HG03558 (cell line): ENCODE measurements at regions not wholly inside any gene's neighbourhood (a gene's known extent, or its start where the extent isn't known, plus 50 kb on each side); places are given as distances from the start of the nearest gene placed in this dataset.

ENCODE experiments used
- ATAC-seq: cut with Tn5 transposase; IDR thresholded peaks from one replicate; pipeline ENCODE4 v1.9.1; 2021; ENCODE audit warnings: moderate number of reproducible peaks; ENCODE audit not compliant: unreplicated experiment; ENCODE audit errors: extremely low read depth

DNA sequence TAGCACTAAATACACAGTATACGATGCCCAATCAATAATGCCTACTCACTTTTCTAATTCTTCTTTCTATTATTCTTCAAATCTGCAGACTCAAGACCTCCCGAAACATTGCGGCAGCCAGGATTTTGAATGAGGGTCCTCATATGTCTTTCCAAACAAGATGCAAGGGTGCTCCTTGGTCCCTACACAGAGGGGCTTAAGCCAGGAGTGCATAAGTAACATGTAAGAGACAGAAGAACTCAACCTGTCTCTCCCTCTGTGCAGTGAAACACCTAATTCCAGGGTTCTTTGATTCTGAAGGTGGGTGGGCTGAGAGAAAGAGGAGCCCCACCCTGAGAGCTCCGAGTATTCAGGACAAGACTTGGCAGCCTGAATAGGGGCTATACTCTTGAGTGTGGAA is 117.6 kb downstream of the ZNF280B start:
- ATAC-seq, result no peak

DNA sequence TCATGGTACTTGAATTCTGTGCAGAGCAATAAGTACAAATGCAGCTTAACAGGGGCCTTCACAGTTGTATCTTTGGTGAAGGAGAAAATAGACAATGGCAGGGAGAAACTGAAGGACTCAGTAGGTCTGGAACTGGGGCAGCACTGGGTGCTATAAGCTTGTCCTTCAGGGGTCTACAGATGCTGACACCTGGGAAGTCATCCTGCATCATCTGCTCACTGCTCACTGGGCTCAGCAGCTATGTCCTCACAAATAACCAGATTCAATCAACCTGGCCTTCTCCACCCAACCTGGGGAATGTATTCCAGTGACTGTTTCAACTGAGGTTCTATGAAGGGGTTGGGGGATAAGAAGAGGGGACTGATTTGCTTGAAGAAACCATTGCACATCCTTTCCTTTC is 117.0 kb downstream of the ZNF280B start:
- no peak for ATAC-seq

DNA sequence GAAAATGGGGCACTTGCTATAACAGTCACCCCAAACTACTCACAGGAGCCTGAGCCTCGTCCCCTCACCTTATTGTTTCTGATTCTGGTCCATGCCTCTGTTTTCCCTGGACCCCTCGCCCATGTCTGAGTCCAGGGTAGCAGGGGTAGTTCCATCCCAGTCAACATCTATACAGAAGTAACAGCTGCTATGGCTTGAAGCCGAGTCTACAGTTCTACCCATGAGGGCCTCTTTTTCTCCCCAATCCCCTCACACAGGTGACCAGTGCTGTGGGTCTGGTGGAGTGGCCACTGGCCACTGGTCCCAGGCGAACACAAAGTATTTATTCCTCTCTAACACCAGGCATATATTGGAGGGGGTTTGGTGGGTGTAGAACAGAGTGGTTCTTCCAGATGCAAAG is 116.4 kb downstream of the ZNF280B start:
- no peak for ATAC-seq

DNA sequence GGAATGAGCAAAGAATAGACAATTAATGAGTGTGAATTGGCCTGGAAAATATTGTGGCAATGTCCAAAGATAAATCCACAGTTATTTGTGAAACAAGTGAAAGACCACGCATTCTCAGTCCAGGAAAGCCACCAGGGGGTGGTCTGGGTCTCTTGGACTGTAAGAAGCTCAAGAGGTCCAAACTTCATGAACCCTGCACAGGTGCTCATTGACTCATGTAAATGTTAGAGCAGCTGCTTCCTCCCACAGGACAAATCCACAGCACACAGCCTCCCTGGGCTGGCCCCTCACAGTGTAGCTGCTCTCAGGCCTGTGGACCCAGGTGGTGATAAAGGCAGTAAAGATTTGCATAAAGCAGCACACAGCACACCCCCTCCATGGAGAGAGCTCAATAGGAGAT is 114.0 kb downstream of the ZNF280B start:
- ATAC-seq, result no peak

DNA sequence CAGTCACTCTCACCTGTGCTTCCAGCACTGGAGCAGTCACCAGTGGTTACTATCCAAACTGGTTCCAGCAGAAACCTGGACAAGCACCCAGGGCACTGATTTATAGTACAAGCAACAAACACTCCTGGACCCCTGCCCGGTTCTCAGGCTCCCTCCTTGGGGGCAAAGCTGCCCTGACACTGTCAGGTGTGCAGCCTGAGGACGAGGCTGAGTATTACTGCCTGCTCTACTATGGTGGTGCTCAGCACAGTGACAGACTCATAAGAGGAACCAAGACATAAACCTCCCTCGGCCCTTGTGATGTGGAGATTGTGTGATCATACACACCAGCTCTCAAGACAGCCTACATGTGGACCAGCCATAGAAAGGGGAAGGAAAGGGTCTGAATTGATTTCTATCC is 113.3 kb downstream of the ZNF280B start:
- ATAC-seq, result no peak

DNA sequence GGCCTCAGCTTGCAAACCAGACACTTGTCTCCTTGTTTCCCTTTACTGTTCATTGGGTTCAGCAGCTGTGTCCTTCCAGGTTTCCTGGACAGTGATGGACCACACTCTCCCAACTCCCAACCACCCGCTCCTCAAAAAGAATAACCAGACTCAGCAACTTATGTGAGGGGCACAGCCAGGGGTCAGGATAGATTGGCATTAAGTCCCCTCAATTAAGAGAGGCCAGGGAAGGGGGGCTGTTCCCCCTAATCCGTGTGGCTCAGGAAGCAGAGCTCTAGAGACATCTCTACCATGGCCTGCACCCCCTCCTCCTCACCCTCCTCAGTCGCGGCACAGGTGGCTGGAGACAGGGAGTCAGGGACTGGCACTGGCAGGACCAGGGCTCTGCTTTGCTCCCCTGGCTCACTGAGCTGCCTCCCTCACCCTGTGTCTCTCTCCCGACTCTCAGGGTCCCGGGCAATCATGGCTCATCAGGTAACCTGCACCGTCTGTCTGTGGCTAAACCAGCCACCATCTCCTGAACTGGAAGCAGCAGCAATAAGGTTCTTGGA is 111.7 kb downstream of the ZNF280B start:
- ATAC-seq, result no peak

DNA sequence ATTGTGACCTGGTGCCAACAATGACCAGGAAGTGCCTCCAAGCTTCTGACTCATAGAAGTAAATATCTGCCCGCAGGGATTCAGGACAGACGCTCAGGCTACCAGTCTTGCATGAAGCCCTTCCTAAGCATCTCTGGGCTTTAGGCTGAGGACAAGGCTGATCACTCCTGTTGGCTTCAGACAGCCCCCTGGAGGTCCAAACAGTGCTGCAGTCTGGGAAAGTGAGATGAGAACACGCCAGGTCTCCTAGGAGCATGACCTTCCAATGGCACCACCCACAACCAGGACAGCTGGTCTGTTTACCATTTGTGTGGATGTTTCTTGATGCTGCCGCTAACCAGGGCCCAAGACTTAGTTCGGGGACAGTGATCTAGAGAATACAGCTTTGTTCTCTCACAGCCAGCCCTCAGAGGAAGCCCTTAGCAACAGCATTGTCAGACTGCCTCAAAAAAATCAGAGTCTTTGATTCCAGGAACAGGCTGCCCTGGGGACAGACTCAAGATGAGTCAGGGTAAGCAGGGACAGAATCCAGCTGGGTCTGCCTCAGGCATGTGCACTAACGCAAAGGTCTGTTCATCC is 111.2 kb downstream of the ZNF280B start:
- ATAC-seq, result no peak

DNA sequence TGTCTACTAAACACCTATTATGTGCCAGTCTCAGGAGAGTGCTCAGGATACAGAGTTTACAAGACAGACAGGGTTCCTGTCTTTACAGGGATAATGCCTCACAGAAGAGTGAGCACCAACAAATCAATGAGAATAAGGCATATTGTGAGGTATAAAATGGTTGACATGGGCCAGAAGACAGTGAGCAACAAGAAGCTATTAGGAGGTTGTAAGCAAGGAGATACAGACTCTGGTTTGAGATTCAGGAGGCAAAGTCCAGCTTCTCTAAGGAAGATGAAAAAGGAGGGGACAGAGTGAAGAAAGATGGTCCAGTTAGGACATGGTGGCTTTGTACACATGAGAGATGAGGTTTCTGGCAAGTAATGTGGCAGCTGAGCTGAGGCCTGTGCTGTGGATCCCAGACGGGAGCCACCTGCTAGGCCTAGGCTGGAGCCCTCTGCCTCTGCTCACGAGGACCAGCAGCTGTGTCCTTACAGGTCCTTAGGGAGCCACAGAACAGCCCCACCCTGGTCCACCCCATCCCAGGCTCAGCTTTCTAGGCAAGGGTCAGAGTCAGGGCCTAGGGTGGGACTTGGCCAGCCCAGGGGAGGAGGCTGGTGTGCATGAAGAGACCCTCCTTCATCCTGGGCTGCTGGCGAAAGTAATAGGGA is 110.5 kb downstream of the ZNF280B start:
- ATAC-seq, result no peak

DNA sequence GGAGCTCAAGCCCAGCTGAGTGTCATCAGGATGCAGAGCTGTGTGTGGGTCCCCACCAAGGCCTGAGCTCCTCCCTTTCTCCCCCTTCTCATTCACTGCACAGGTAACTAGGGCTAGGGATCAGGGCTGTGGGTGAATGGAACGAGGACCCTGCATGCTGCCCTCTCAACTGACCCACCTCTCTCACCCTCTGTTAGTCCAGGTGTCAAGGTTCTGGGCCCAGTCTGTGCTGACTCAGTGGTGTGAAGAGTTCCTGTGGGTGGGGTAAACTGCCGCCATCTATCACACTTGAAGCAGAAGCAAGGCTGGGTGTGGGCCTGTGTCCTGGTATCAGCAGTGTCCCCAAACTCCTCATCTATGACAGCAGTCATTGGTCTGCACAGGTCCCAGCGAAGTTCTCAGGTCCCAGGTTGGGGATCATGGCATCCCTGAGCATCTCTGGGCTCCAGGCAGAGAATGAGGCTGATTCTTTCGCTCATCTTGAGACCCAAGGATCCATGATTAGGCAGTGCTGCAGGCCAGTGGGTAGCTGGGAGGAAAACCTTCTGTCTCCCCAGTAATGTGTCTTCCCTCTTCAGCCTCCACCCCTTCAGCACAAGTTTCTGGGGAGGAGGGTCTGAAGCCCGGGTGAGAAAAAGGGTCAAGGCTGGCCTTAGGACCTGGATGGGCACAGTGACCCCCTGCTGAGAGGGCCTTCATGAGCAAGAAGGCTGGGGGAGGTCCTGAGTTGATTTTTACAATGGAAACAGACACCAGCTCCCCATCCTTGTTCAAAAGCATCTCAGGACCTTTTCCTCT is 109.8 kb downstream of the ZNF280B start:
- no peak for ATAC-seq

DNA sequence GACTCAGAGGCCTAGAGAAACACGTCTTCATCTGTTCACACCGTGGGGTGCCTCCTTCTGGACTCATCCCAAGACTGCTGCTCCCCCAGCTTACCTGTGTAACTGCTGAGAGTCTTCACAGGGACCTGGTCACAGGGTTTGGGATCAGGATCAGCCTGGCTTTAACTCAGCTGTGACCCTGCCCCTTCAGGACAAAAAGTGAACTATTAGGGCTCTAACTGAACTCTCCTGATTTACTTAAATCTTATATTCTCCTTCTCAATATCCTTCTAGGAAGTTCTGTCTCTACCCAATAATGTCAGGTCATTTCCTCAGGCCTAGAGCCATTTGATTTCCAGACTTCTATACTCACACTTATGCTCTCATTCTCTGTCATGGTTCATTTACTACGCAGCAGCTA is 108.4 kb downstream of the ZNF280B start:
- no peak for ATAC-seq

DNA sequence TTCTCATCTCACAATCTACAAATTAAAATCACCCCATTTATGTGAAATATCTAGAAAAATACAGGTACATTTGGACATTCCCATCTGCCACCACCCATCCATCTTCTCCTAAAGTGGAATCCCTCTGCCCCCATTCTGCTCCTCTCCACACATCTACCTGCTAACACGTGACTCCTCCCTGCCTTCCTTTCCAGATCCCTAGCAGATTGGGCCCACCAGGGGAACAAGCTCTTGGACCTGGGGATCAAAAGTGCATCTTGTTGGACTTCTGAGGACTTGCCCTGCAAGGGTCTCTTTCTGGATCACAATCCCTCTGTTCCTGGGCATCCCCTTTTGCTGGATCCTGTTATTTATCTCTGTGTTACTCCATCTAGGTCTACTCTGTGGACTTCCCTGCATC is 107.6 kb downstream of the ZNF280B start:
- ATAC-seq, result no peak

DNA sequence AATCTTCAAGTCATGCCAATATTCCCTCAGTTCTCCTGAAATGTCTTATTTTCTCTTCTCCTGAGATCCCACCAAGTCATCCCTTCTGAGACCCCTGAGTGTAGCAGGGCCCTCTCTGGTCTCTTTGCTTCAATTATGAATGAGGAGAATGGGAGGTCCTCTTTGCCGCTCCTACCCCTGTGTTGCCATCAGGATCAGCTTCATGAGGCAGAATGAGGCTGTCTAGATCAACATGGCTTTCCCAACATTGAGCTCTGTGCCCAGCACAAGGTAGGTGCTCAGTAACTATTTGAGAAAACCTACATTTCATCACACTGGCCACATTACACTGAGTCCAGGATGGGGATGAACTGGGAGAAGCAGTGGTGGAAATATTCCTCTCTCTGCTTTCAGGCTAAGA is 107.2 kb downstream of the ZNF280B start:
- no peak for ATAC-seq

DNA sequence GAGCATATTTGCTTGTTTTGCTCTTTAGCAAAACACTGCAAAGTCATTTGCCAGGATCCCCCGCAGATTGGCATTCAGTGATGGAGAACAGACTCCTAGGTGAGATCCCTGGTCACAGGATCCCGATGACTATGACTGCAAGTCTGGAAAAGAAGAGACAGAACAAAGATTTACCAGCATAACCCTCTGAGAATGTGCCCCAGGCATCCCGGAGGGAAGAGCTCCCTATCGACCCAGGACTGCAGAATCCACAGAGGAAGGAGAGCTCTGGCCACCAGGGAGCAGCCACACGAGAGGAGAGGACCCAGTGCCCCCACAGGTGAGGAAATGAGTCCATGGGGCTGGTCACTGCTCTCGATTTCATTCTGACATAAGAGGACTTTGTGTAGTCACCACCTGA is 105.2 kb downstream of the ZNF280B start:
- no peak for ATAC-seq

DNA sequence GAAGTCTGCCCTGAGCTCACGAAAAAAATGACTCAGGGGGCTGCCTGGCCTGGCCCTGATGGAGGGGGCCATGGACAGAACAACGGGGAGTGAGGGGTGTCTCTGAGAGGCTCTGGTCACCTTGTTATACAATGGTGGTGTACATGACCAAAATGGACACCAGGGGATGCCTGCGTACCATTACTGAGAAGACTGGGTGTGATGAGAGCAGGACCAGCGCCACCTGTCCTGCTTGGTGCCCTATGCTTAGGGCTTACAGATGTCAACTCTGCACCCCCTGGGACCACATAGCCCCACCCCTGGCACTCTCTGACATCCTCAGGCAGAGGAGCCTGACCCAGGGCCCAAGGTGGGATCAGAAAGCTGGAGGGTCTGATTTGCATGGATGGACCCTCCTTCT is 104.8 kb downstream of the ZNF280B start:
- no peak for ATAC-seq

DNA sequence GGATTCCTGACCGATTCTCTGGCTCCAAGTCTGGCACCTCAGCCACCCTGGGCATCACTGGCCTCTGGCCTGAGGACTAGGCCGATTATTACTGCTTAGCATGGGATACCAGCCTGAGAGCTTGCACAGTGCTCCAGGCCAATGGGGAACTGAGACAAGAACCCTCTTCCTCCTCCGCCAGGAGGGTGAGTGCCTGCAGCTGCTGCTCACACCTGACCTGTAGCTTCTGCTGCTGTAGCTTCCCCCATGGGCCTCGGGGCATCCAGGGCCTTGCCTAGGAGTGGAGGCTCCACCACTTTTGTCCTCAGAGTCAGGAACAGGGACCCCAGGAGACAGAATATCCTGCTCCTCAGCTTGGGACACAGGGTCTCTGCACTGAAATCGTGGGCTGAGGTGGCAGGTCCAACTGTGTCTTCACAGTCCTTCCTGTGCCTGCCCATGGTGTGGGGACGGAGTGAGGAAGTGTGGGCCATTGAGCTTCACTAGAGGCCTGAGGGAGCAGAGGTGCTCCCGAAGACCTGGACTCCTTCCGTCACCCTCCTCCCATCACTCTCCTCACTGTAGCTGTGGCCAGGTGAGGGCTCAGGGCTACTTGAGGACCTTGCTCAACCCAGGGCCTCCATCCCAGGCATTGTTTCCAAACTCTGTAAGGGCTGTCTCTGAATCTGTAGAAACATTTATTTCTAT is 103.8 kb downstream of the ZNF280B start:
- no peak for ATAC-seq

DNA sequence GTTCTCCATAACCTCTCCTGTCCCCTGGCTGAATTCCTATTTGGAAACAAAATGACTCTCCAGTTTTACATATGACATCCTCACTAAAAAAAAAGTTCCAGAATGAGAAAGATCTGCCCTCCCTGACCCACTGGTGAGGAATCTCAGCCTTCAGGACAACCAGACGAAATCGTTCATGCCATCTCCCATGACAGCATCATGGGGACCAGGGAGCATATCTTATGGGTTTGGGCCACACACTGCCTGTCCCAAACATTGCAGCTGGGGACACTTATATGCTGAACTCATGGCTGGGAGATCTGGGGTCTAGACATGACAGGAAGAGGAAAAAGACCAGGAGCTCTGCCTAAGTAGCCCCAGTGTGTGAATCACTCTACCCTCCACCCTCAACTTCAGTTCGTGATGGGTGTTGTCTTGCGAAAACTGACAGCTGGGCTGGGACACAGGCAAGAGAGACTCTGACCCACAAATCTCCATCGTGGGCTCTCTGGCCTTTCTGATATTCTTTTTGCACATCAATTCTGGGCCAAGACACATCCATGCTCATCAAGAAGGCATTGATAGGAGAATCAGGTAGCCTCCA is 102.0 kb downstream of the ZNF280B start:
- ATAC-seq, result no peak

DNA sequence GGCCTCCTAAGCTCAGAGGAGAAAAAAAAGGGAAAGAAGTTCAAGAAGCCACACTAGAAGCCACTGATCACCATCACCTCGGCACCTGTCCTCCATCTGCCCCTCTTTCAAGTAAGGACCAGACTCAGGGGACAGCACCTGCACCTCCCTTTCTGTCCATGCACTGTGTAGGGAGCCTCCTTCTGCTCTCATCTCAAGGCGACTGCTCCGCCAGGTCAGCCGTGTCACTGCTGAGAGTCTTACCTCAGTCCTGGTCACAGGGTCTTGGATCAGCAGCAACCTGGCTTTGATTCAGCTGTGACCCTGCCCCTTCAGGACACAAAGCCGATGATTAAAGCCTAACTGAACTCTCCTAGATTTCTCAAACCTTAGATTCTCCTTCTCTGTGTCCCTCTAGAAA is 101.5 kb downstream of the ZNF280B start:
- ATAC-seq, result no peak

DNA sequence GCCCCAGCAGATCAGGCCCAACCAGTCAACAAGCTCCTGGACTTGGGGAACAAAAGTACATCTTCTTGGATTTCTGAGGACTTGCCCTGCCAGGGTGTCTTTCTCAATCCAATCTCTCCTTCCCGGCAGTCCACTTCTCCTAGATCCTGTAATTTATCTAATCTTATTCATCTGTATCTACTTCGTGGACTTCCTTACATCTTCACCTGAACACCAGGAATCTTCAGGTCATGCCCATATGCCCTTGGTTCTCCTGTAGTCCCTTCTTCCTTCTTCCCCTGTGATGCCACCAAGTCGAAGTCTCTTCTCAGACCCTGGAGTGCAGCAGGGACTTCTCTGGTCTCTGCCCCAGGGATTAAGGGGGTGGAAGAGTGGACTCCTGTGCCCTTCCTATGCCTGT is 100.3 kb downstream of the ZNF280B start:
- ATAC-seq, result no peak

DNA sequence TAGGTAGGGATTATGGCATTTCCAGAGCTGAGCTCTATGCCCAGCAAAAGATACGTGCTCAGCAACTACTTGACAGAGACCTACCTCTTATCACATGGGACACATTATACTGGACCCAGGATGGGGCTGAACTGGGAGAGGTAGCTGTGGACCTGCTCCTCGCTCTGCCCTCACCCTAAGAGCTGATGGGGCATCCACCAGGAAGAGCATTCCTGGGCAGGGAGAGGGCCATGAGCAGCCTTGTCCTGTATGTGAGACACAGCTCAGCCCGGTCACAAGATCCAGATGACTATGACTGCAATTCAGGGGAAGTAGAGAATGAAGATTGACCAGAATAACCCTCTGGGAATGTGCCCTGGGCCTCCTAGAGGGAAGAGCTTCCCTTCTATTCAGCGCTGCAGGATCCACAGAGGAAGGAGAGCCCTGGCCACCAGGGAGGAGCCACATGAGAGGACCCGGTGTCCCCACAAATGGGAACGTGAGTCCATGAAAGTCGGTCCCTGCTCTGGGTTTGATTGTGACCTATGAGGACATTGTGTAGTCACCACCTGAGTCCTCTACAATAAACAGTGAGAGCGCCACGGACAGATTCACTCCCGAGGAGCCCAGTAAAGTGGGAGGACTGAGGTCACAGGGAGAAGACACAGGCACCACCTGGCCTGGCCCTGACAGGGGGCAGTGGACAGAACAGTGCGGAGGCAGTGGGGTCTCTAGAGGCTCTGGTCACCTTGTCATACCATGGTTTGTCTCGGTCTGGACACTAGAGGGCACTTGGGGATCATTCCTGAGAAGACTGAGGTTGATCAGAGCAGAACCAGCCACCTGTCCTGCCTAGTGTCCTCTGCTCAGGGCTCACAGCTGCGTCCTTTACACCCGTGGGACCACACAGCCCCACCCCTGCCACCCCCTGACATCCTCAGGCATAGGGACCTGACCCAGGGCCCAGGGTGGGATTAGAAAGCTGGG is 99.5 kb downstream of the ZNF280B start:
- no peak for ATAC-seq
